ENCODE measurements at regions not wholly inside any gene's neighbourhood (a gene's known extent, or its start where the extent isn't known, plus 50 kb on each side); places are given as distances from the start of the nearest gene placed in this dataset.

DNA sequence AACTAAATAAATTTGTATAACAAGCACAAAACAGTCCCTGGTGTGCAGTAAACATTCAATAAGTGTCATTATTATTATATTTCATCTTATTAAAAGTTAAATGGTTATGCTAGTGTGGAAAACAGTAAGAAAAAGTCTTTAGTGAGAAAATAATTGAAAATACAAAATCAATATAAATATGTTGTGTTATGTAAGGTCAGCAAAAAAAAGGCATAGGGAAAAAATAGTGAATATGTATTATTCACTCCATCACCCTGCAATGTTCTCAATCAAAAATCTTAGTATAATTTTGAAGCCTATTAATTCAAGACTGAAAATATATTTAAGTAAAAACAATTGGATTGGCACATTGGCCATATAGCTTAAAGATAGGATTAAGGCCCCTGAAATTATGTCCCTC lies 63.3 kb upstream of the KCNMB2 start:
- TF ChIP-seq, protein P1, sequence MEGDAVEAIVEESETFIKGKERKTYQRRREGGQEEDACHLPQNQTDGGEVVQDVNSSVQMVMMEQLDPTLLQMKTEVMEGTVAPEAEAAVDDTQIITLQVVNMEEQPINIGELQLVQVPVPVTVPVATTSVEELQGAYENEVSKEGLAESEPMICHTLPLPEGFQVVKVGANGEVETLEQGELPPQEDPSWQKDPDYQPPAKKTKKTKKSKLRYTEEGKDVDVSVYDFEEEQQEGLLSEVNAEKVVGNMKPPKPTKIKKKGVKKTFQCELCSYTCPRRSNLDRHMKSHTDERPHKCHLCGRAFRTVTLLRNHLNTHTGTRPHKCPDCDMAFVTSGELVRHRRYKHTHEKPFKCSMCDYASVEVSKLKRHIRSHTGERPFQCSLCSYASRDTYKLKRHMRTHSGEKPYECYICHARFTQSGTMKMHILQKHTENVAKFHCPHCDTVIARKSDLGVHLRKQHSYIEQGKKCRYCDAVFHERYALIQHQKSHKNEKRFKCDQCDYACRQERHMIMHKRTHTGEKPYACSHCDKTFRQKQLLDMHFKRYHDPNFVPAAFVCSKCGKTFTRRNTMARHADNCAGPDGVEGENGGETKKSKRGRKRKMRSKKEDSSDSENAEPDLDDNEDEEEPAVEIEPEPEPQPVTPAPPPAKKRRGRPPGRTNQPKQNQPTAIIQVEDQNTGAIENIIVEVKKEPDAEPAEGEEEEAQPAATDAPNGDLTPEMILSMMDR (IDR thresholded peaks at IDR 0.05), result no peak
- TF ChIP-seq POLR2A (IDR thresholded peaks at IDR 0.05), result no peak

All from heart left ventricle (tissue), 13 donors.